Spleen (tissue), 11 donors: ENCODE measurements at regions not wholly inside any gene's neighbourhood (a gene's known extent, or its start where the extent isn't known, plus 50 kb on each side); places are given as distances from the start of the nearest gene placed in this dataset.

Source experiments
- DNase-seq: peaks from one replicate; pipeline ENCODE4 v3.0.0-alpha.2; 2020
- H3K27ac ChIP-seq, 8 donors: fragments of 200-600 bp; sonication (generic) in 7 of 8; 1 replicate in 4 of 8; 2 replicates in 4 of 8; pipeline versions ENCODE4 v1.5.0 to v1.8.0; 2016 to 2021; ENCODE audit warnings: inconsistent platforms in 4 of 8, mild to moderate bottlenecking in 4 of 8, moderate library complexity in 1 of 8
- H3K27me3 ChIP-seq, 7 donors: fragments of 200-600 bp; sonication (generic) in 6 of 7; replicated peaks in 1 of 7; 1 replicate in 4 of 7; 2 replicates in 3 of 7; pipeline versions ENCODE4 v1.5.0 to v1.8.0; 2016 to 2021; ENCODE audit warnings: inconsistent platforms in 3 of 7, mild to moderate bottlenecking in 1 of 7
- H3K36me3 ChIP-seq, 6 donors: fragments of 200-600 bp; sonication (generic) in 5 of 6; 1 replicate in 4 of 6; 2 replicates in 2 of 6; pipeline versions ENCODE4 v1.5.0 to v1.8.0; 2016 to 2021; ENCODE audit warnings: inconsistent platforms in 2 of 6
- H3K4me1 ChIP-seq, 6 donors: fragments of 200-600 bp; sonication (generic) in 5 of 6; 1 replicate in 3 of 6; 2 replicates in 3 of 6; pipeline versions ENCODE4 v1.5.0 to v1.8.0; 2016 to 2021; ENCODE audit warnings: inconsistent platforms in 3 of 6
- H3K4me3 ChIP-seq, 8 donors: fragments of 200-600 bp; sonication (generic) in 7 of 8; 1 replicate in 4 of 8; 2 replicates in 4 of 8; pipeline versions ENCODE4 v1.5.0 to v1.8.0; 2016 to 2021; ENCODE audit warnings: inconsistent platforms in 4 of 8, mild to moderate bottlenecking in 4 of 8, moderate library complexity in 2 of 8
- H3K9me3 ChIP-seq, 8 donors: fragments of 200-600 bp; sonication (generic) in 7 of 8; 1 replicate in 4 of 8; 2 replicates in 4 of 8; pipeline versions ENCODE4 v1.5.0 to v1.8.0; 2016 to 2021; ENCODE audit warnings: inconsistent platforms in 4 of 8
- POLR2A ChIP-seq, 3 donors: fragments of 450-650 bp; IDR thresholded peaks; one replicate each; pipeline ENCODE4 v1.5.1; 2017; ENCODE audit warnings: antibody characterized with exemption in 3 of 3, mild to moderate bottlenecking in 1 of 3
- POLR2AphosphoS5 ChIP-seq, 3 donors: sonication (generic); formaldehyde crosslinking; IDR thresholded peaks; one replicate each; pipeline ENCODE4 v1.5.1; 2017; ENCODE audit warnings: antibody characterized with exemption in 3 of 3
- WGBS, 5 donors: extraction: QIAGEN DNeasy Blood & Tissue Kit in 3 of 5; methylation state at CpG; one replicate each; pipeline versions ENCODE4 v1.1.5 to v1.1.7; 2013 to 2018; 5-methylcytosine and 5-hydroxymethylcytosine counted together
- intact Hi-C: fragments of 100-400 bp; cut with DNase I; formaldehyde crosslinking; loops from one replicate; pipeline ENCODE4 v1.15.0; 2023; ENCODE audit warnings: low total_unique reads
- TF ChIP-seq, protein P1 (sequence below), 11 experiments: fragments of 200-600 bp in 7 of 11; fragments of 450-650 bp in 4 of 11; sonication (generic) in 4 of 11; IDR thresholded peaks in 8 of 11; conservative IDR thresholded peaks in 3 of 11; 1 replicate in 7 of 11; 2 replicates in 4 of 11; pipeline versions ENCODE4 v1.4.0 to v1.8.0; 2016 to 2021; ENCODE audit warnings: antibody characterized with exemption in 11 of 11, inconsistent platforms in 4 of 11, mild to moderate bottlenecking in 1 of 11
- donor health status: healthy with polysubstance abuse.
- donor health status: DM: no; HTN: no; CAD: no; lungs with moderate emphysema.
- donor health status: DM: no; HTN: no; CAD: no.
- donor health status: Bipolar disorder and iron deficiency.
- donor health status: healthy.
- donor health status: DM: no; HTN: no; CAD: no.
- donor health status: DM: yes; HTN: yes; CAD: no.

DNA sequence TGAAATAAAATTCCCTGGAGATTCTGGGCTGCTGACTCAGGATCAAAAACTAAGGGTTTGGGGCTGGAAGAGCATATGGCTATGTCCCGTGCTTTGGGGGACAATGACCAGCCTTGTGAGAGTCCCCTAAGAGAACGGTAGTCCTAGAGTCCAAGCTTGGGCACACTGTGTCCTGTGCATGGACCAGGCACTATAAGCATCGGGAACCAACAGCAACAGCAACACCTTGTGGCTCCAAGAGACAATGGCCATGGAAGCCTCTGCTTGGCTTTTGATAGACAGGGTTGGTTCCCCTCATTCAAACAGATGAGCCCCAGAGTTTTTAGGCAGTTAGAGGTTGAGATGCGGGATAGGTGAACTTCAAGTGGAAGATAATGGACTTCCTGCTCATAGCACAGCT is 294.4 kb upstream of the CHAC2 start:
- intact Hi-C loops: no loop called here
- H3K27me3 ChIP-seq: no peaks in the 10 kb centered on the region

DNA sequence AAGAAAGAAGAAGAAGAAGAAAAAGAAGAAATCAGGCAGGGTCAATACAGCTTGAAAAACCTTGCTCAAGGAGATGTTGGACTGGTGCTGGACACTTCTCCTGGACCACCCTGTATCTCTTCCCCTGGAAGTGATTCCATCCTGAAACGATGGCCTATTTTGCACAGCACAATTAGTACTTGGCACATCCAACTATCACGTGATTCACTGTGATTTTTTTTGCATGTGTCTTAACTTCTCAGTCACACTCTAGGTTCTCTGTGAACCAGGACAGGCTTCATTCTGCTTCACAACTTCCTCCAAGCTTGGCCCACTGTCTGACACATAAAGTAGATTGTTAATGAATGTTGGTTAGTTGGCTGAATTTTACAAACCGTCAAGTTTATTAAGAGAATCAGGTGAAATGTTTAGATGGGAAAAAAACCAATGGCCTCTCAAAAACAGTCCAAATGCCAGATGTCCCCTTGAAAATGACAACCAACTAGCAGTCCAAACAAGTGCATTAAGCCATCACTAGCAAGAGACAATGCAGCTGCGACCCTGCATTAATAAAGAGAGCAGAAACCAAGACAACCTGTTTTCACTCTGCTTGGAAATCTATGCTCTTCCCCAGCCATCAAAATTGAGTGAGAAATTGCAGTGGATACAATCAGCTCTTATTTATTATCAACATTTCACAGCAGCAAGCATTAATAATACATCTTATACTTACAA is 300.0 kb upstream of the CHAC2 start:
- DNase-seq: no peak
- no peaks in the 10 kb centered on the region for H3K4me1 ChIP-seq
- intact Hi-C loops: no loop called here
- H3K36me3 ChIP-seq: no peaks in the 10 kb centered on the region
- no peaks in the 10 kb centered on the region for H3K27me3 ChIP-seq
- WGBS, 5 donors: 69 to 80% (median 75%) methylated on average over 4 of the region's 4 CpGs
- no peak overlapping the region for H3K27ac ChIP-seq
- no peak overlapping the region for H3K4me3 ChIP-seq
- peaks cover 0 to 6% (median 0%) of the 10 kb centered on the region in 8 donors for H3K9me3 ChIP-seq
- TF ChIP-seq, protein P1, sequence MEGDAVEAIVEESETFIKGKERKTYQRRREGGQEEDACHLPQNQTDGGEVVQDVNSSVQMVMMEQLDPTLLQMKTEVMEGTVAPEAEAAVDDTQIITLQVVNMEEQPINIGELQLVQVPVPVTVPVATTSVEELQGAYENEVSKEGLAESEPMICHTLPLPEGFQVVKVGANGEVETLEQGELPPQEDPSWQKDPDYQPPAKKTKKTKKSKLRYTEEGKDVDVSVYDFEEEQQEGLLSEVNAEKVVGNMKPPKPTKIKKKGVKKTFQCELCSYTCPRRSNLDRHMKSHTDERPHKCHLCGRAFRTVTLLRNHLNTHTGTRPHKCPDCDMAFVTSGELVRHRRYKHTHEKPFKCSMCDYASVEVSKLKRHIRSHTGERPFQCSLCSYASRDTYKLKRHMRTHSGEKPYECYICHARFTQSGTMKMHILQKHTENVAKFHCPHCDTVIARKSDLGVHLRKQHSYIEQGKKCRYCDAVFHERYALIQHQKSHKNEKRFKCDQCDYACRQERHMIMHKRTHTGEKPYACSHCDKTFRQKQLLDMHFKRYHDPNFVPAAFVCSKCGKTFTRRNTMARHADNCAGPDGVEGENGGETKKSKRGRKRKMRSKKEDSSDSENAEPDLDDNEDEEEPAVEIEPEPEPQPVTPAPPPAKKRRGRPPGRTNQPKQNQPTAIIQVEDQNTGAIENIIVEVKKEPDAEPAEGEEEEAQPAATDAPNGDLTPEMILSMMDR (IDR thresholded peaks at IDR 0.05 in 8 of 11, conservative IDR thresholded peaks at IDR 0.05 in 3 of 11): no peak
- TF ChIP-seq POLR2AphosphoS5 (IDR thresholded peaks at IDR 0.05): no peak
- no peak for TF ChIP-seq POLR2A (IDR thresholded peaks at IDR 0.05)

More for the DNA sequence above, 294.4 kb upstream of the CHAC2 start:
- Histone ChIP-seq H3K36me3 (no peaks in the 10 kb centered on the region), H3K4me1 (no peaks in the 10 kb centered on the region), H3K27ac (no peak overlapping the region), H3K4me3 (no peak overlapping the region), H3K9me3 (peaks cover 0 to 6% (median 0%) of the 10 kb centered on the region in 8 donors)
- no peak for DNase-seq
- WGBS, 5 donors: 58 to 71% (median 67%) methylated on average over 4 of the region's 4 CpGs
- TF ChIP-seq, protein P1 (IDR thresholded peaks at IDR 0.05 in 8 of 11, conservative IDR thresholded peaks at IDR 0.05 in 3 of 11): peak in 2 of 11 experiments; percentile 7 to 17
- TF ChIP-seq POLR2AphosphoS5 (IDR thresholded peaks at IDR 0.05) (no peak), POLR2A (IDR thresholded peaks at IDR 0.05) (no peak)

DNA sequence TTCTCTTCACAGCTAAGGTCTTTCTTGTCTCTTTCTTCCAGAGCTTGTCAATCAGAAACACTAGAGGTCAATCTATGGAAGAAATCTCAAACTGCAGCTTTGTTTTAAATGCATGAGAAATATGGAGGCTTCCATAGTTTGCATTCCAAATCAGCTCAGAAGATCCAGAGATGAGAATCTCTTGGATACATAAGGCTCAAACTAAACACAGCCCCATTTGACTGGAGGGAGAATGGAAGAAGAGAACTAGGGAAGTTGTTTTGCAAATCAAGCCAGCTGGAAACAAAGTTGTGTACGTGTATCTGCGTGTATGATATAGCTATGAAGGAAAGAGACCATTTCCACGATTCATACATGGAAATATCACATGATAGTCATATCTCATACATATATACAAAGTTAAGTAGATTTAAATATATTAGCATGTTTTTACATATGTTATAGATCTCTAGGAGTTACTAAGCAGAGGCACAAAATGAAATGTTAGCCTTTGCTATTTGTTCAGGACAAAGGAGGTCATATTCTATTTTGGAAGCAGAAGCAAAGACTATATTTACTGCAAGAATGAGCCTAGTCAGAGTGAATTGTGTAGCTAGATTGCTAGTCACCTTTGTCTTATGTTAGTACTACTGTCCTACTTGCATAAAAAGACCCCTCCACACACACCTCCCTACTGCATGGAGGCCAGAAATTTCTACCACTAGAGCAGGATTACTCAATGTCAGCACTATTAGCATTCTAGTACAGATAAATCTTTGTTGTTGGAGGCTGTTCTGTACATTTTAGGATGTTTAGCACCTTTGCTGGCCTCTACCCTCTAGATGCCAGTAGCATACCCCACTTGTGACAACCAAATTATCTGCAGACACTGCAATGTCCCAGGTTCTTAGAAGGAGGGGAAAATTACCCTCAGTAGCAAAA is 303.5 kb upstream of the CHAC2 start:
- no peaks in the 10 kb centered on the region for H3K27me3 ChIP-seq
- H3K27ac ChIP-seq: no peak overlapping the region
- no peaks in the 10 kb centered on the region for H3K36me3 ChIP-seq
- WGBS, 5 donors: 59 to 86% (median 71%) methylated on average over 3 of the region's 3 CpGs
- DNase-seq: no peak
- no peaks in the 10 kb centered on the region for H3K4me1 ChIP-seq
- H3K4me3 ChIP-seq: no peak overlapping the region
- peaks cover 0 to under 1% (median 0%) of the 10 kb centered on the region in 8 donors for H3K9me3 ChIP-seq
- TF ChIP-seq POLR2AphosphoS5 (IDR thresholded peaks at IDR 0.05): no peak
- no peak for TF ChIP-seq POLR2A (IDR thresholded peaks at IDR 0.05)
- TF ChIP-seq, protein P1 (IDR thresholded peaks at IDR 0.05 in 8 of 11, conservative IDR thresholded peaks at IDR 0.05 in 3 of 11): no peak
- intact Hi-C loops: no loop called here

DNA sequence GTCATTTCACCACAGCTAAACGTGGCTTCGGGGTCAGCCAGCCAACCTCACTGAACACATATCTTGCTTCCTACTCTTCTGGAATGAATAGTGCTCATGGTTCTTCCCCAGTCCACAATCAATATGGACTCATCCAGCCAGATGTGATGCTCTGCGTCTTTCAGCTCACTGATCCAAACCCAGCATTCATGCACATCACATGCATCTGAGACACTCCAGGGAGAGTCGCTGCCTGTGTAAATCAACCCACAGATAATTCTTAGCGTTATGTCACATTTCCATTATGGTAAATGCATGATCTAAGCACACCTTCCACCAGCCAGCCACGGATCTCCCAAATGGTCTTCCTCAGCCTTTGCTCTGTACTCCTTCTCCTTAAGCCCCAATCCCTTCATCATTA is 306.7 kb upstream of the CHAC2 start:
- Histone ChIP-seq H3K9me3 (peaks cover 0 to 3% (median 0%) of the 10 kb centered on the region in 8 donors), H3K27ac (no peak overlapping the region), H3K4me3 (no peak overlapping the region), H3K36me3 (no peaks in the 10 kb centered on the region), H3K27me3 (no peaks in the 10 kb centered on the region), H3K4me1 (no peaks in the 10 kb centered on the region)
- 80 to 90% (median 86%) methylated on average over 6 of the region's 6 CpGs for WGBS, 5 donors
- TF ChIP-seq POLR2AphosphoS5 (IDR thresholded peaks at IDR 0.05) (no peak), POLR2A (IDR thresholded peaks at IDR 0.05) (no peak)
- TF ChIP-seq, protein P1 (IDR thresholded peaks at IDR 0.05 in 8 of 11, conservative IDR thresholded peaks at IDR 0.05 in 3 of 11): no peak
- intact Hi-C loops: no loop called here
- DNase-seq: no peak
